ENCODE measurements at regions not wholly inside any gene's neighbourhood (a gene's known extent, or its start where the extent isn't known, plus 50 kb on each side); places are given as distances from the start of the nearest gene placed in this dataset.

GRCh38 chr5:15080219-15080618 is 208.6 kb upstream of the ANKH start:
- WGBS, 2 donors = 18 to 32% methylated on average over 1 of the region's 1 CpG
- Histone ChIP-seq H3K4me1 (no peaks in the 10 kb centered on the region), H3K36me3 (no peaks in the 10 kb centered on the region), H3K9me3 (no peaks in the 10 kb centered on the region), H3K4me3 (no peak overlapping the region), H3K27ac (no peak overlapping the region), H3K27me3 (no peaks in the 10 kb centered on the region)
- ATAC-seq (no peak), FAIRE-seq (no peak), DNase-seq (no peak)
- TF ChIP-seq CTCF (IDR thresholded peaks at IDR 0.05) = no peak
- intact Hi-C loops (cut with DNase I) = no loop called here

GRCh38 chr5:15079566-15079965 is 208.0 kb upstream of the ANKH start:
- no peak for FAIRE-seq
- no peak for DNase-seq
- no peak for ATAC-seq
- intact Hi-C loops (cut with DNase I) = no loop called here
- Histone ChIP-seq H3K4me3 (no peak overlapping the region), H3K9me3 (no peaks in the 10 kb centered on the region), H3K27ac (no peak overlapping the region), H3K27me3 (no peaks in the 10 kb centered on the region), H3K4me1 (no peaks in the 10 kb centered on the region), H3K36me3 (no peaks in the 10 kb centered on the region)
- WGBS, 2 donors = 59 to 64% methylated on average over 3 of the region's 3 CpGs
- no peak for TF ChIP-seq CTCF (IDR thresholded peaks at IDR 0.05)

GRCh38 chr5:15074651-15075050 is 203.1 kb upstream of the ANKH start:
- Histone ChIP-seq H3K9me3 (no peaks in the 10 kb centered on the region), H3K36me3 (no peaks in the 10 kb centered on the region), H3K27ac (no peak overlapping the region), H3K4me3 (no peak overlapping the region), H3K4me1 (no peaks in the 10 kb centered on the region), H3K27me3 (no peaks in the 10 kb centered on the region)
- DNase-seq (no peak), ATAC-seq (no peak), FAIRE-seq (no peak)
- no peak for TF ChIP-seq CTCF (IDR thresholded peaks at IDR 0.05)
- intact Hi-C loops (cut with DNase I) = no loop called here

GRCh38 chr5:15073453-15073852 is 201.9 kb upstream of the ANKH start:
- H3K27me3 ChIP-seq = no peaks in the 10 kb centered on the region
- H3K36me3 ChIP-seq = no peaks in the 10 kb centered on the region
- no peak for DNase-seq
- no peak for ATAC-seq
- no peak overlapping the region for H3K27ac ChIP-seq
- intact Hi-C loops (cut with DNase I) = no loop called here
- H3K9me3 ChIP-seq = no peaks in the 10 kb centered on the region
- H3K4me1 ChIP-seq = no peaks in the 10 kb centered on the region
- 52 to 69% methylated on average over 3 of the region's 3 CpGs for WGBS, 2 donors
- TF ChIP-seq CTCF (IDR thresholded peaks at IDR 0.05) = no peak
- FAIRE-seq = no peak
- H3K4me3 ChIP-seq = no peak overlapping the region

- Histone ChIP-seq H3K4me3 (no peak overlapping the region), H3K4me1 (no peaks in the 10 kb centered on the region), H3K9me3 (no peaks in the 10 kb centered on the region), H3K27ac (no peak overlapping the region), H3K36me3 (no peaks in the 10 kb centered on the region), H3K27me3 (no peaks in the 10 kb centered on the region)
- WGBS, 2 donors = 70 to 71% methylated on average over 6 of the region's 6 CpGs
- no peak for DNase-seq
- TF ChIP-seq CTCF (IDR thresholded peaks at IDR 0.05) = no peak
- intact Hi-C loops (cut with DNase I) = no loop called here
- no peak for FAIRE-seq
- ATAC-seq = no peak
Observed at GRCh38 chr5:15070907-15071306, 199.3 kb upstream of the ANKH start.
